IgD-negative memory B cell (primary cell): ENCODE measurements at regions not wholly inside any gene's neighbourhood (a gene's known extent, or its start where the extent isn't known, plus 50 kb on each side); places are given as distances from the start of the nearest gene placed in this dataset.
"Not testable (repeated sequence)": the region's sequence is repeated elsewhere in the genome, so short reads cannot be mapped to it uniquely, and the experiment has no call there.

ENCODE experiments used
- H3K27ac Mint-ChIP-seq, 3 donors: one replicate each; pipeline ENCODE4 v1.8.0; 2020 to 2022; ENCODE audit warnings: mild to moderate bottlenecking in 3 of 3, mixed read lengths in 3 of 3, moderate library complexity in 1 of 3
- H3K27me3 Mint-ChIP-seq: one replicate; pipeline ENCODE4 v1.8.0; 2021; ENCODE audit warnings: mixed read lengths
- H3K36me3 Mint-ChIP-seq: one replicate; pipeline ENCODE4 v1.8.0; 2020; ENCODE audit warnings: mild to moderate bottlenecking, mixed read lengths
- H3K4me1 Mint-ChIP-seq, 3 donors: one replicate each; pipeline ENCODE4 v1.8.0; 2020 to 2022; ENCODE audit warnings: mixed read lengths in 3 of 3, mild to moderate bottlenecking in 1 of 3
- H3K4me3 Mint-ChIP-seq, 4 donors: one replicate each; pipeline ENCODE4 v1.8.0; 2020 to 2022; ENCODE audit warnings: mild to moderate bottlenecking in 4 of 4, mixed read lengths in 4 of 4, moderate library complexity in 3 of 4
- H3K9me3 Mint-ChIP-seq, 3 donors: one replicate each; pipeline ENCODE4 v1.8.0; 2020 to 2021; ENCODE audit warnings: mixed read lengths in 3 of 3, mild to moderate bottlenecking in 1 of 3

DNA sequence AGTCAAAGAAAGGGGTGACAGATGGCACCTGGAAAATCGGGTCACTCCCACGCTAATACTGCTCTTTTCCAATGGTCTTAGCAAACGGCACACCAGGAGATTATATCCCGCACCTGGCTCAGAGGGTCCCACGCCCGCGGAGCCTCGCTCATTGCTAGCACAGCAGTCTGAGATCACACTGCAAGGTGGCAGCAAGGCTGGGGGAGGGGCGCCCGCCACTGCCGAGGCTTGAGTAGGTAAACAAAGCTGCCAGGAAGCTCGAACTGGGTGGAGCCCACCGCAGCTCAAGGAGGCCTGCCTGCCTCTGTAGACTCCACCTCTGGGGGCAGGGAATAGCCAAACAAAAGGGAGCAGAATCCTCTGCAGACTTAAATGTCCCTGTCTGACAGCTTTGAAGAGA is 99.5 kb upstream of the TMEM17 start:
- H3K36me3 Mint-ChIP-seq, H3K27ac Mint-ChIP-seq, H3K4me1 Mint-ChIP-seq, H3K9me3 Mint-ChIP-seq, H3K4me3 Mint-ChIP-seq: not testable (repeated sequence)
- peaks cover 23% of the 10 kb centered on the region for H3K27me3 Mint-ChIP-seq

DNA sequence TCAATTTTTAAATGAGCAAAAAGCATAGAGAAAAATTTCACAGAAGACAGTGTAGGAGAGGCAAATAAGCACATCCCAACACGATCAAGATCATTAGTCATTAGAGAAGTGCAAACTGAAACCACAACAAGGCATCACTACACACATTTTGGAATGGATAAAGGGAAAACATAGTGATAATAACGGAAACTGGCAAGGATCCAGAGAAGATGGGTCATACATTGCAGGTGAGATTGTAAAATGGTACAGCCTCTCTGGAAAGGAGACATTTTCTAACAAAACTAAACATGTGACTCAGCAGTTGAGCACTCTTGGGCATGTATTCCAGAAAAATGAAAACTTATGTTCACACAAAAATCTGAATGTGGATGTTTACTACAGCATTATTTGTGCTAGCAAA is 98.3 kb upstream of the TMEM17 start:
- H3K36me3 Mint-ChIP-seq, result peaks cover 5% of the 10 kb centered on the region
- H3K4me3 Mint-ChIP-seq, result no peak overlapping the region
- peaks cover 4 to 7% (median 7%) of the 10 kb centered on the region in 3 donors for H3K9me3 Mint-ChIP-seq
- H3K4me1 Mint-ChIP-seq, result peaks cover 0 to 9% (median 2%) of the 10 kb centered on the region in 3 donors
- peaks cover 23% of the 10 kb centered on the region for H3K27me3 Mint-ChIP-seq
- H3K27ac Mint-ChIP-seq, result no peak overlapping the region

- Mint-ChIP-seq H3K27me3 (peaks cover 23% of the 10 kb centered on the region), H3K4me3 (no peak overlapping the region)
These were observed 97.2 kb upstream of the TMEM17 start for GRCh38 chr2:62603154-62603712.

DNA sequence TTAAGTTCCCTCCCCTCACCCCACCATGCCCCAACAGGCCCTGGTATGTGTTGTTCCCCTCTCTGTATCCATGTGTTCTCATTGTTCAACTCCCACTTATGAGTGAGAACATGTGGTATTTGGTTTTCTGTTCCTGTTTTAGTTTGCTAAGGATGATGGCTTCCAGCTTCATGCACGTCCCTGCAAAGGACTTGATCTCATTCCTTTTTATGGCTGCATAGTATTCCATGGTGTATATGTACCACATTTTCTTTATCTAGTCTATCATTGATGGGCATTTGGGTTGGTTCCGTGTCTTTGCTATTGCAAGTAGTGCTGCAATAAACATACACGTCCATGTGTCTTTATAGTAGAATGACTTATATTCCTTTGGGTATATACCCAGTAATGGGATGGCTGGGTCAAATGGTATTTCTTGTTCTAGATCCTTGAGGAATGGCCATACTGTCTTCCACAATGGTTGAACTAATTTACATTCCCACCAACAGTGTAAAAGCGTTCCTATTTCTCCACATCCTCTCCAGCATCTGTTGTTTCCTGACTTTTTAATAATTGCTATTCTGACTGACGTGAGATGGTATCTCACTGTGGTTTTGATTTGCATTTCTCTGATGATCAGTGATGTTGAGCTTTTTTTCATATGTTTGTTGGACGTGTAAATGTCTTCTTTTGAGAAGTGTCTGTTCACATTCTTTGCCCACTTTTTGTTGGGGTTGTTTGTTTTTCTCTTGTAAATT is 93.8 kb upstream of the TMEM17 start:
- Mint-ChIP-seq H3K4me1 (peaks cover 3 to 12% (median 5%) of the 10 kb centered on the region in 3 donors), H3K4me3 (peak overlapping the region in 1 of 4 donors; percentile 54), H3K27me3 (peaks cover 14% of the 10 kb centered on the region)
- not testable (repeated sequence) for H3K9me3 Mint-ChIP-seq, H3K27ac Mint-ChIP-seq, H3K36me3 Mint-ChIP-seq

More at GRCh38 chr2:62603154-62603712, 97.2 kb upstream of the TMEM17 start:
- peaks cover 5% of the 10 kb centered on the region for H3K36me3 Mint-ChIP-seq
- H3K27ac Mint-ChIP-seq, result no peak overlapping the region
- H3K9me3 Mint-ChIP-seq, result peaks cover 4 to 7% (median 7%) of the 10 kb centered on the region in 3 donors
- peaks cover 3 to 13% (median 5%) of the 10 kb centered on the region in 3 donors for H3K4me1 Mint-ChIP-seq

DNA sequence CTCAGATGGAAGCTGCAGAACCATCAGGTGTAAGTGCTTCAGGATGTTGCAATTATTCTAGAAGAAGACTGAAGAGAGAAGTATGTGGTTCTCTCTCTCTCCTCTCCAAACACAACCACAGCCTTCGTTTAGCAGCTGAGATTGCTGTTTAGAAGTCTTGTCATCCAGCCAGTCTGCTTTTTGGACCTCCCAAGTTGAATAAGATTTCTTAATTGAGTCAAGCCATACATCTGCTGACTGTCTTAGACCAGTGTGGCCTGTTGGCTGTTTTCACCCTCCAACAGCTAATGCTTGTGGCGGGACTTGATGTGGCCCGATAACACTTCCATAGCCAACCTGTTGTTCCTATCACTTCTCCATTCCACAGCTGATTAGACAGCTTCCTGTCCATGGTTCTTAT is 91.3 kb upstream of the TMEM17 start:
- Mint-ChIP-seq H3K9me3 (peaks cover 0 to 2% (median 0%) of the 10 kb centered on the region in 3 donors), H3K27me3 (peaks cover 4% of the 10 kb centered on the region), H3K4me3 (no peak overlapping the region), H3K27ac (no peak overlapping the region), H3K4me1 (peaks cover 3 to 7% (median 5%) of the 10 kb centered on the region in 3 donors), H3K36me3 (peaks cover 3% of the 10 kb centered on the region)

DNA sequence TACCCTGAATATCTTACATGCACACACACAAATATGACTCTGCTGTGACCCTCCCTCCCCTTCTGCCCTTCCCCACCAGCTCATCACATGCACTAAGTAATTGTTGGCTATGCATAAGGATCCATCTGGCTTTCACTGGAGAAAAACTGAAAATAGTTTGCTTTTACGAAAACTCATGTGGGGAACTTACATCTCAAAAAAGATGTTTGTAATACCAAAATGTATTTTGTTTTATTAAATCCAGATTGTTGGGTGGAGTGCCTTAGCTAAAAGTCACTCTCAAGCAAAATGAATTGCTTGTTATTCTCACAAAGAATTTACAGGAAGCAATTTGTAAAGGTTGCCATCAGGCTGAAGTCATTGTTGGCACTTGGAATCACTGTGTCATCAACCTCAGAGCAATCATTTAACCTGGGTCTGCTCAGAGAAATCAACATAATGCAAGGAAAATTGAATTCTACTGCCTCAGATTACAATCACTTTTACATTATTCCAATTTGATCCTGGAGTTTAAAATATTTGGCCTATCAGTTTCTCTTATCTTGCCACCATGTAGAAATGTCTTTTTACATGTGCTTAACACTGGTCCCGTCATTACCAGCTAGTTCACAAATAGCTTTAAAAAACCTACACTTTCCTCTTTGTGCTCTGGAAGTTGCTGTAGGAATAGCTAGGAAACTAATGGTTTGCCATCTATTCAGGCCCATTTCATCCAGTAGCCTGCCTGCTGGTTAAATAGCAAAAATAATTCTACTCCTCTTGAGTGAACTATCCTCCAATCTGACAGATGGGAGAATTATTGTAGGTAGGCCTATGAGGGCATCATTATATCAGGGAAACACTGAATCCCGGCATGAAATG is 90.3 kb upstream of the TMEM17 start:
- Mint-ChIP-seq H3K4me1 (peaks cover 3 to 7% (median 5%) of the 10 kb centered on the region in 3 donors), H3K27ac (no peak overlapping the region), H3K4me3 (no peak overlapping the region), H3K36me3 (peaks cover 5% of the 10 kb centered on the region), H3K9me3 (peaks cover 0 to 2% (median 0%) of the 10 kb centered on the region in 3 donors), H3K27me3 (peaks cover 2% of the 10 kb centered on the region)

- H3K27me3 Mint-ChIP-seq, result no peaks in the 10 kb centered on the region
- H3K9me3 Mint-ChIP-seq, result peaks cover 0 to 2% (median 0%) of the 10 kb centered on the region in 3 donors
- H3K36me3 Mint-ChIP-seq, result peaks cover 5% of the 10 kb centered on the region
- peaks cover 3 to 7% (median 5%) of the 10 kb centered on the region in 3 donors for H3K4me1 Mint-ChIP-seq
- no peak overlapping the region for H3K4me3 Mint-ChIP-seq
- H3K27ac Mint-ChIP-seq, result no peak overlapping the region
These were observed 89.5 kb upstream of the TMEM17 start for GRCh38 chr2:62595474-62595873.

DNA sequence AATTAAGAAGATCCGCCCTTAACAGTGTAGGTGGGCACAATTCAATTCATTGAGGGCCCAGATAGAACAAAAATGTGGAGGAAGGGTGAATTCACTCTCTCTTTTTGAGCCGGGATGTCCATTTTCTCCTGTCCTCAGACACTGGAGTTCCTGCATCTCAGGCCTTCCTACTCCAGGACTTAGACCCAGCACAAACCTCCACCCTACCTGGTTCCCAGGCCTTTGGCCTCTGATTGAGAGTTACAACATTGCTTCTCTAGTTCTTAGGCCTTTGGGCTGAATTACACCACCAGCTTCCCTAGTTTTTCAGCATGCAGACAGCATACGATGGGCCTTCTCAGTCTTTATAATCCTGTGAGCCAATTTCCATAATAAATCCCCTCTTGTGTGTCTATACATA is 87.8 kb upstream of the TMEM17 start:
- H3K27me3 Mint-ChIP-seq, result peaks cover 3% of the 10 kb centered on the region
- peaks cover 3 to 4% (median 3%) of the 10 kb centered on the region in 3 donors for H3K4me1 Mint-ChIP-seq
- H3K36me3 Mint-ChIP-seq, result peaks cover 2% of the 10 kb centered on the region
- no peak overlapping the region for H3K27ac Mint-ChIP-seq
- peaks cover 0 to 2% (median 0%) of the 10 kb centered on the region in 3 donors for H3K9me3 Mint-ChIP-seq
- no peak overlapping the region for H3K4me3 Mint-ChIP-seq

DNA sequence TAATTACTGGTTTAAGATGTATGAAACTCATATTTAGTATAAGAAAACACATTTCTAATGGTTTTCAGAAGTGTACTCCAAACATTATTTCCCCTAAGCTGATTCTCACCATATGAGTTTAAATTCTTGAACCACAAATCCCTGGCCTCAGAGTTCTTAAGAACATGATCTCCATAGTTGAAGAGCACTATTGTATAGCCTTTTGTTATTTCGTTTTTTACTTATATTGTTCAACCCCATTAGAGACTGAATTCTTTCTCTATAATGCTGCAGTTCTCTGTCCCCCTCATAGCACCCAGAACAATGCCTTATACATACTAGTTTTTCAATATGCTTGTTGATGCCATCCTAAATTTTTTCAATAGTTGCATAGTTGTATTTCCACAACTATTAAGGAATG is 85.5 kb upstream of the TMEM17 start:
- no peak overlapping the region for H3K27ac Mint-ChIP-seq
- H3K4me3 Mint-ChIP-seq, result no peak overlapping the region
- H3K9me3 Mint-ChIP-seq, result peaks cover 0 to 2% (median 0%) of the 10 kb centered on the region in 3 donors
- peaks cover 2% of the 10 kb centered on the region for H3K36me3 Mint-ChIP-seq
- no peaks in the 10 kb centered on the region for H3K4me1 Mint-ChIP-seq
- H3K27me3 Mint-ChIP-seq, result peaks cover 7% of the 10 kb centered on the region

GRCh38 chr2:62589691-62590356 is 83.8 kb upstream of the TMEM17 start:
- no peaks in the 10 kb centered on the region for H3K9me3 Mint-ChIP-seq
- H3K36me3 Mint-ChIP-seq, result peaks cover 2% of the 10 kb centered on the region
- no peak overlapping the region for H3K4me3 Mint-ChIP-seq
- peaks cover 7% of the 10 kb centered on the region for H3K27me3 Mint-ChIP-seq
- H3K4me1 Mint-ChIP-seq, result no peaks in the 10 kb centered on the region
- no peak overlapping the region for H3K27ac Mint-ChIP-seq

DNA sequence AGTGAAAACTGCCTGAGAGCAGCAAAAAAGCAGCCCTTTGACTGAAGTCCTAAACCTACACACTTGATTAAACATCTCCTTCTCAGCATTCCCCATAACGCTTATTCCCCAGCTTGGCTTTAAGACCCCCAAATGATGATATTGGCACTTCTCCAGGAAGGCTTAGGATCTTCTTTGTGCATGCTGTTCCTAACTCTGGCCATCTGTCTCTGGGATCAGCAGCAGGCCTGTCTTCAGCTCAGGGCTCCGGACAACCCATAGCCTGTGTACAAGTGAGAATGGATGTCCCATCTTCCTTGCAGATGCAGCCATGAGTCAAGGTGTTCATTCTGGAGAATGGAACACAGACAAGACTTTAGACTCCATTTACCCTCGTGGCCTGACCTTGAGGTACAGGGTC is 81.6 kb upstream of the TMEM17 start:
- peak overlapping the region in 1 of 4 donors; percentile 39 for H3K4me3 Mint-ChIP-seq
- peaks cover 2% of the 10 kb centered on the region for H3K36me3 Mint-ChIP-seq
- H3K27ac Mint-ChIP-seq, result no peak overlapping the region
- H3K9me3 Mint-ChIP-seq, result peaks cover 0 to 2% (median 0%) of the 10 kb centered on the region in 3 donors
- no peaks in the 10 kb centered on the region for H3K4me1 Mint-ChIP-seq
- H3K27me3 Mint-ChIP-seq, result peaks cover 8% of the 10 kb centered on the region

DNA sequence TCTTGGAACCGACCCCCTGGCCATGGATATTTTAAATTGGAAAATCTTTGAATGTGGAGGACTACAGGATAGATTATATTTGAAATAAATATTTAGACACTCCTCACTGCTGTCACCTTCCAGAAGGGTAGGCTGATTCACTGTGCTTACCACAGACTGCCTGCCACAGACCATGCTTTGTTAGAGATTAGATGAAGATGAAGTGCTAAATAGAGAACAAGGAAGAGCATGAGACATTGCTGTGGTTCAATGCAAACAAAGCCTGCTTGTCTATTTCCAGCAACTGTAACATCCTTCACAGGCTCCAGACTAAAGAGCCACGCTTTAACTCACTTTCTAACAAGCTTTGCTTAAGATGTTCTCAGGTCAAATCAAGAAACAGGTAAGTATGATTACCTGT is 81.0 kb upstream of the TMEM17 start:
- peaks cover 8% of the 10 kb centered on the region for H3K27me3 Mint-ChIP-seq
- peaks cover 0 to 4% (median 0%) of the 10 kb centered on the region in 3 donors for H3K9me3 Mint-ChIP-seq
- H3K27ac Mint-ChIP-seq, result no peak overlapping the region
- H3K36me3 Mint-ChIP-seq, result peaks cover 2% of the 10 kb centered on the region
- H3K4me1 Mint-ChIP-seq, result no peaks in the 10 kb centered on the region
- H3K4me3 Mint-ChIP-seq, result no peak overlapping the region

DNA sequence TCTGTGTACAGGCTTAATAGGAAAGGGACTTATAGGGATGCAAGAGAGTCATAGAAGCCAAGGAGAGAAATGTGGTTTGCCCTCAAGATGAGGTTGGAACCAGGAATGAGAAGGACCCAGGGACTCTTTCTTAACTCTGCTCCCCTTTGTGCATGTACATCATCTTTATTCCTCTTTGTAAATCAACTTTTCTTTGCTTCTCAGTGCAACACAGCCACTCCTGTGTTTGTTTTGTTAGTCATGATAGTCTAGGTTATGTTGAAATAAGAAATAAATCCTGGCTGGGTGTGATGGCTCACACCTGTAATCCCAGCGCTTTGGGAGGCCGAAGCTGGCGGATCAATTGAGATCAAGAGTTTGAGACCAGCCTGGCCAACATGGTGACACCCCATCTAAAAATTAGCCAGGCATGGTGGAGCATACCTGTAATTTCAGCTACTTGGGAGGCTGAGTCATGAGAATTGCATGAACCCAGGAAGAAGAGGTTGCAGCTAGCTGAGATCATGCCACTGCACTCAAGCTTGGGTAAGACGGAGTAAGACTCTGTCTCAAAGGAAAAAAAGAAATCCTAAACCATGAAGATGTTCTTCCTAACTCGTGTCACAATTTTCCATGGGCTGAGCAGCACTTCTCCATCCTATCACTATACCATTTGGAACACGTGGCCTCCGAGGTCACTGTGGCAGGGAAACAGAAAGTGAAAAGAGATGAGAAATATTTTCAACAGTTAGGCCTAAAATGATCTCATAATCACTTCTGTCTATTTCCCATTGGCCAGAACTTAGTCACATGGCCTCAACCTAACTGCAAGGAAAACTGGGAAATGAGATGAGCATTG is 73.0 kb upstream of the TMEM17 start:
- peaks cover 1% of the 10 kb centered on the region for H3K27me3 Mint-ChIP-seq
- H3K36me3 Mint-ChIP-seq, result no peaks in the 10 kb centered on the region
- H3K9me3 Mint-ChIP-seq, result peaks cover 0 to 4% (median 0%) of the 10 kb centered on the region in 3 donors
- H3K27ac Mint-ChIP-seq, result no peak overlapping the region
- peaks cover 0 to 3% (median 0%) of the 10 kb centered on the region in 3 donors for H3K4me1 Mint-ChIP-seq
- no peak overlapping the region for H3K4me3 Mint-ChIP-seq
